ENCODE measurements at regions not wholly inside any gene's neighbourhood (a gene's known extent, or its start where the extent isn't known, plus 50 kb on each side); places are given as distances from the start of the nearest gene placed in this dataset.

DNA sequence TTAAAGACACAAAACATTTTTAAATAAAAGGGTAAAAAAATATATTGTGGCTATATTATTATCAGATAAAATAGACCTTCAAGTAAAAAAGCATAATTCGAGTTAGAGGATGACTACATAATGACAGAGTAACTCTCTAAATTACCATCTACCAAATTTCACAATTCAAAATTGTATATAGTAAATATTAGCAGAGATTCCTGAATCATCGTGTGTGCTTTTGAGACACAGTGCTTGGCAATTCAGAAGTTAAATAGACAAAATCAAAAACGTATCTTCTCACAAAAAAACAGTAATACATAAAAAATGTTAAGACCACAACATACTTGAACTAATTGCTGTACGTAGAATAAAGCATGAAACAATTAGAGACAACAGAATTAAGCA lies 110.4 kb downstream of the AHR start:
- TF ChIP-seq, protein P1, sequence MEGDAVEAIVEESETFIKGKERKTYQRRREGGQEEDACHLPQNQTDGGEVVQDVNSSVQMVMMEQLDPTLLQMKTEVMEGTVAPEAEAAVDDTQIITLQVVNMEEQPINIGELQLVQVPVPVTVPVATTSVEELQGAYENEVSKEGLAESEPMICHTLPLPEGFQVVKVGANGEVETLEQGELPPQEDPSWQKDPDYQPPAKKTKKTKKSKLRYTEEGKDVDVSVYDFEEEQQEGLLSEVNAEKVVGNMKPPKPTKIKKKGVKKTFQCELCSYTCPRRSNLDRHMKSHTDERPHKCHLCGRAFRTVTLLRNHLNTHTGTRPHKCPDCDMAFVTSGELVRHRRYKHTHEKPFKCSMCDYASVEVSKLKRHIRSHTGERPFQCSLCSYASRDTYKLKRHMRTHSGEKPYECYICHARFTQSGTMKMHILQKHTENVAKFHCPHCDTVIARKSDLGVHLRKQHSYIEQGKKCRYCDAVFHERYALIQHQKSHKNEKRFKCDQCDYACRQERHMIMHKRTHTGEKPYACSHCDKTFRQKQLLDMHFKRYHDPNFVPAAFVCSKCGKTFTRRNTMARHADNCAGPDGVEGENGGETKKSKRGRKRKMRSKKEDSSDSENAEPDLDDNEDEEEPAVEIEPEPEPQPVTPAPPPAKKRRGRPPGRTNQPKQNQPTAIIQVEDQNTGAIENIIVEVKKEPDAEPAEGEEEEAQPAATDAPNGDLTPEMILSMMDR (IDR thresholded peaks at IDR 0.05; ENCODE audit: low read length) = no peak
- no peak for TF ChIP-seq EZH2 (optimal IDR thresholded peaks at IDR 0.05; ENCODE audit: low read depth, low read length)
- TF ChIP-seq EZH2phosphoT487 (IDR thresholded peaks at IDR 0.05; ENCODE audit: low read length) = no peak

Measured in MM.1S (cell line).